ENCODE measurements at regions not wholly inside any gene's neighbourhood (a gene's known extent, or its start where the extent isn't known, plus 50 kb on each side); places are given as distances from the start of the nearest gene placed in this dataset.
A peak's percentile ranks its signal among the peaks of the same experiment; 100 is the strongest.
"Not testable (repeated sequence)": the region's sequence is repeated elsewhere in the genome, so short reads cannot be mapped to it uniquely, and the experiment has no call there.

GRCh38 chr4:3374667-3375066 lies 67.1 kb upstream of the HGFAC start:
- DNase-seq, result no peak
- intact Hi-C loops (cut with DNase I), result no loop called here
- ATAC-seq, result no peak

GRCh38 chr4:3375688-3376087 lies 66.1 kb upstream of the HGFAC start:
- intact Hi-C loops (cut with DNase I), result no loop called here
- DNase-seq (no peak), ATAC-seq (peak in 1 of 2 donors; percentile 43)

GRCh38 chr4:3376266-3376665 lies 65.5 kb upstream of the HGFAC start:
- intact Hi-C loops (cut with DNase I), result no loop called here
- DNase-seq (no peak), ATAC-seq (no peak)

- ATAC-seq (no peak), DNase-seq (no peak)
- intact Hi-C loops (cut with DNase I), result no loop called here
Measured at GRCh38 chr4:3377557-3377956, 64.2 kb upstream of the HGFAC start.

- DNase-seq; intact Hi-C loops (cut with DNase I); ATAC-seq: not testable (repeated sequence)
Measured at GRCh38 chr4:3380336-3380735, 61.4 kb upstream of the HGFAC start.

GRCh38 chr4:3381208-3381607 lies 60.6 kb upstream of the HGFAC start:
- ATAC-seq; DNase-seq; intact Hi-C loops (cut with DNase I): not testable (repeated sequence)

- intact Hi-C loops (cut with DNase I), result no loop called here
- no peak for ATAC-seq
Measured at GRCh38 chr4:3382251-3382650, 59.5 kb upstream of the HGFAC start.

GRCh38 chr4:3384391-3384770 lies 57.4 kb upstream of the HGFAC start:
- ATAC-seq (no peak), DNase-seq (no peak)
- intact Hi-C loops (cut with DNase I), result no loop called here

More at GRCh38 chr4:3382251-3382650, 59.5 kb upstream of the HGFAC start:
- no peak for DNase-seq

- intact Hi-C loops (cut with DNase I), result no loop called here
- DNase-seq (peak; percentile 66), ATAC-seq (peak; percentile 32 to 35)
Measured at GRCh38 chr4:3384771-3385710, 56.7 kb upstream of the HGFAC start.

GRCh38 chr4:3385711-3386420 lies 55.9 kb upstream of the HGFAC start:
- DNase-seq, result no peak
- ATAC-seq, result no peak
- intact Hi-C loops (cut with DNase I), result no loop called here

- no peak for ATAC-seq
- intact Hi-C loops (cut with DNase I), result no loop called here
- DNase-seq, result no peak
Measured at GRCh38 chr4:3386526-3386925, 55.2 kb upstream of the HGFAC start.

- intact Hi-C loops (cut with DNase I), result no loop called here
- no peak for ATAC-seq
- DNase-seq, result no peak
Measured at GRCh38 chr4:3387154-3387942, 54.4 kb upstream of the HGFAC start.

GRCh38 chr4:3387943-3388361 lies 53.8 kb upstream of the HGFAC start:
- DNase-seq, result peak; percentile 92
- ATAC-seq, result peak; percentile 73 to 88
- intact Hi-C loops (cut with DNase I), result no loop called here

GRCh38 chr4:3388471-3389232 lies 53.1 kb upstream of the HGFAC start:
- intact Hi-C loops (cut with DNase I), result no loop called here
- ATAC-seq (peak; percentile 31 to 48), DNase-seq (no peak)

- ATAC-seq (peak in 1 of 2 donors; percentile 4), DNase-seq (no peak)
- intact Hi-C loops (cut with DNase I), result no loop called here
Measured at GRCh38 chr4:3389233-3390215, 52.2 kb upstream of the HGFAC start.

- no peak for DNase-seq
- no peak for ATAC-seq
- intact Hi-C loops (cut with DNase I), result no loop called here
Measured at GRCh38 chr4:3390288-3390811, 51.4 kb upstream of the HGFAC start.

- DNase-seq (no peak), ATAC-seq (no peak)
- intact Hi-C loops (cut with DNase I), result no loop called here
Measured at GRCh38 chr4:3391422-3391821, 50.3 kb upstream of the HGFAC start.

Measured in left cardiac atrium (tissue), 4 donors.